HEK293T (cell line): ENCODE measurements at regions not wholly inside any gene's neighbourhood (a gene's known extent, or its start where the extent isn't known, plus 50 kb on each side); places are given as distances from the start of the nearest gene placed in this dataset.

Source experiments
- BHLHE40 ChIP-seq: fragments of 450-650 bp; IDR thresholded peaks from 2 replicates; pipeline ENCODE4 v1.6.1; 2016; ENCODE audit warnings: mild to moderate bottlenecking, moderate library complexity, borderline replicate concordance
- HDGF ChIP-seq: fragments of 450-650 bp; IDR thresholded peaks from 2 replicates; pipeline ENCODE4 v1.6.1; 2017; ENCODE audit warnings: antibody characterized with exemption, borderline replicate concordance
- SUZ12 ChIP-seq: fragments of 450-650 bp; IDR thresholded peaks from 2 replicates; pipeline ENCODE4 v1.6.1; 2016; ENCODE audit warnings: mild to moderate bottlenecking

GRCh38 chr7:91579837-91580236, 300.7 kb downstream of the MTERF1 start:
- no peak for TF ChIP-seq BHLHE40
- no peak for TF ChIP-seq HDGF
- TF ChIP-seq SUZ12 = no peak
